ENCODE measurements at regions not wholly inside any gene's neighbourhood (a gene's known extent, or its start where the extent isn't known, plus 50 kb on each side); places are given as distances from the start of the nearest gene placed in this dataset.

DNA sequence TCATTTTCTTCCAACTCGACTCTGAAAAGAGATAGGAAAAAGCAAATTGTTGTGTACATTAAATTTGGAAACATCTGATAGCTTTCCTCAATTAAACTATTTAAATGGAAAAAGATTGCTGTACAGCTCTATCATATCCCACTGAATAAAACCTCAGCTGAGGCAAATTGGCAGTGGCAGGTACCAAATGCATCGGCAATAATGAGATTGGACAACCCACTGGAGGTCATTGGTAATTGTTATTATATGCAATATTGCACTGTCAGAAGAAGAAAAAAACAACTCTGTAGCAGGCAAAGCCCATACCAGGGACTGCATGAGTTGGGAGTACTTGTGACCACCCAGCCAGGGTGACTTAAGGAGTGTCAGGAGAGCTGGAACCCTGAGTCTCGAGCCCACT is 291.6 kb upstream of the SKOR2 start:
- no peak for DNase-seq (ENCODE audit: low spot score)

DNA sequence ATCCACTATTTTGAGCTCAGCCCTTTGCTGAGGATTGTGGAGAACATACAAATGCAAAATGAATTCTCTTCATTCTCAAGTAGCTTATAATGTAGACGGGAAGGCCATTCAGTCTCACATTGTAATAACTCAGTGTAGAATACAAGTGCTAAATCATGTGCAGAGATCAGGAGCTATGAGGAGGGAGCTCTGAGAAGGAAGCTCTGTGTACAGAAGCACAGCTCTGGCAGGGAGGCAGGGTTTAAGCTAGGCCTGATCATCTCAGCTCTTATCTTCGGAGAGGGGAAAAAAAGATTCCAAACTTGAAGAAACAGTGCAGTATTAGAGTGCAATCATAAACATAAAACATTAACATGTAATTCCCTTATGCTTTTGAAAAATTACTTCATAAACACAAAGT is 291.1 kb upstream of the SKOR2 start:
- DNase-seq (ENCODE audit: low spot score), result no peak

DNA sequence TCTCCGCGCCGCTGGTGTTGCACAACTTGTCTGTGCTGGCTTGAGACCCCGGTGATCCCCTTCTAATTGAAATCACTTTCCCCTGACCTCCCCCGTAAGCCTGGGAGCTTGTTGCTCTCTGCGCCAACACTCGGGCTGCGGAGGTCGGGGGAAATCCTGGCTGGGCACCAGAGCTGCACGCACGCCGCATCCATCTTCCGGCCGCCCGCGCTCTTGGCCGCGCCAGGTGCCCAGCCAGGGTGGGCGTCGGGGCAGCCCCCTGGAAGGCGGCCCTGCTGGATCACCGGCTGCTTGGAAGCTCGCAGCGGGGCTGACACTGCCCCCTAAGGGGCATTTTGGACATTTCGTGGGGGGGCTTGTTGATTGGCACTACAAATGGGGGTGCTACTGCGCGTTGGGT is 280.3 kb upstream of the SKOR2 start:
- DNase-seq (ENCODE audit: low spot score), result no peak

DNA sequence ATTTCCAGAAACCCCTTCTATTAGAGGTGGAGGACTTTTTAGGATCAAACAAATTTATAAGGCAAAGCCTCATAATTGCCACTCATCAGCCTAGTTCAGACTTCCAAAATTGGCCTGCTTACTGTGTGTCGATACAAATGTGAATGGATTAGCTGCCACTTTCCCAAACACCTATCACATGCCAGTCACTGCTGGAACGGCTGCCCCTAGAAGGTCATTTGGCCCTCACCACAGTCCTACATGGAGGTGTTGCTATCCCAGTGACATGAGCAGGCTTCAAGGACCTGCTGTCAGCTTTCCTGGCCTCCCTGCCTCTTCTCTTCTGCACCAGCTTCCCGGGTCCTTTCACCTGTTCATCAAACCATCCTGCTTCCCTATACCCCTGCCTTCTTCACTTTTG is 279.2 kb upstream of the SKOR2 start:
- no peak for DNase-seq (ENCODE audit: low spot score)

DNA sequence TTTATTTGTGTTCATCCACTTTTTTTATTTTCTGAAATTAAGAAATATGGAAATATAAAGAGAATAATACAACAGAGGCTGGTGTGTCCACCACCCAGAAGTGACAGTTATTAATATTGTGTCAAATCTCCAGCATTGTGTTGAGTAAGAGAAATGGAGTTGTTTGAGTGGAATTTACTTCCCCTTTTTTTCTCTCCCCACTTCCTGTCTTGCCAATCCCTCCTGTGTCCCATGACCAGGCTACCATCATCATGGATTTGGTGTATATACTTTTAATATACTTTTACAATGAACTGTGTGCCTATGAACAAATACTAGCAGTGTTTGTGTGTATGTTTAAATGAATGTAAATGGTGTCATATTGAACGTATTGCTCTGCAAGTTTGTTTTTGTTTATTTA is 276.9 kb upstream of the SKOR2 start:
- DNase-seq (ENCODE audit: low spot score), result no peak

DNA sequence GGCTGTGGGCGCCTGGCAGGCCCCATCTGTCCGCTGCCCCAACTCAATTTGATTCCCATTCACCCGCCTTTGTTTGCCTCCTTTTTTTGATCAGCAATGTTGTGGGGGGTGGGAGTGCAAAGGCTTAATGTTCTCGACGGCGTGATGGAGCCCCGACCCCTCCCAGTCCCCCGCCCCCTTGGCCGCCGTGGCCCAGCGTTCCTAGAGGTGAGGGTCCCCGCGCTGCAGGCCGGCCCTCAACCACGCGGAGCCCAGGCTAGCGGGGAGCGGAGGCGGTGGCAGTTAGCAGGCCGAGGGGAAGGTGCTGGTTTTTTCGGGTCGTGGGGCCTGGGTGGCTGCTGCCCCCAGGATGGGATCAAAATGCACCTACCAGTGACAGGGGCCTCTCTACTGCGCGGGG is 274.7 kb upstream of the SKOR2 start:
- no peak for DNase-seq (ENCODE audit: low spot score)

DNA sequence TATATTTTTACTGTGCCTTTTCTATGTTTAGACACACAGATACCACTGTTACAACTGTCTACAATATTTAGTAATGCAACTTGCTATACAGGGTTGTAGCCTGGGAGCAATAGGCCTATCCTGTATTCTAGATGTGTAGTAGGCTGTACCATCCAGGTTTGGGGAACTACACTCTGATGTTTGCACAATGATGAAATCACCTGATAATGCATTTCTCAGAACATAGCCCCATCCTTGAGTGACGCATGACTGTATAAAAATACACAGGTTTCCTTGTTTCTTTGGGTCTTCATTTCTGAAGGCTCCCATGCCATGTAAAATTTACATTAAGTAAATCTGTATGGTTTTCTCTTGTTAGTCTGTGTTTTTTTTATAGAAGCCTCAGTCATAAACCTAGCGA is 270.9 kb upstream of the SKOR2 start:
- DNase-seq (ENCODE audit: low spot score), result no peak

DNA sequence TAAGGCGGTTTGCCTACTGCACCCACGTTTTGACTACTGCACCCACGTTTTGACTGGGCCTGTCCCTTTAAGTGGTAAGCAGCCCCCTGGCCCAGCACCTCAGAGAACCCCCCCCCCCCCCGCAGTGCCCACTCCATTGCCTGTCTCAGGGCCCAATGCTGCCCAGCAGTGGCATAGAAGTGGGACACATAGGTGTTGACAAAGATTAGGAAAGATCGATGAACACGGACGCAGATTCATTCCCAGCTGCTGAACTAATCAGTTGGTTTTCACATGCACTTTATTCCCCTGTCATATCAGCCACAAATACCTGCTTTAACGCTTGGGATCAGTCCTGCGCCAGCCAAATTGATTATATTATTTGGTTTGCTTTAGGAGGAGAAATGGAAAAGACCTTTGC is 268.8 kb upstream of the SKOR2 start:
- DNase-seq (ENCODE audit: low spot score), result no peak

DNA sequence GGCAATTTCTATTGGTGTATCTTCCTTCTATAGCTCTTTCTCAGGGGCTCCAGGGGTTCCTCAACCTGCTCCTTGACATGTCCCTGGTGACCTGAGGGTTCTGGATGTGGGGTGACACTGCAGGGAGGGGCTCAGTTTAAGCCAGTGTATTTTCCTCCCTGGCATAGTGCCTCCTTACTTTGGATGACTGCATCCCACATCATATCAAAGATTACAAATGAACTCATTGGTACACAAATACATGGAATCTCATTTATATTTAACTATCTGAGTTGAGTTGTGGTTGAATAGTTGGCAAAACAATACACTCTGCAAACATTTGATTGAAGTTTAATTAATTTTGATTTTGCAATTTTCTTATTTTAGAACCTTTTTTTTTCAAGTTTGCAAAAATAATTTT is 268.2 kb upstream of the SKOR2 start:
- no peak for DNase-seq (ENCODE audit: low spot score)

DNA sequence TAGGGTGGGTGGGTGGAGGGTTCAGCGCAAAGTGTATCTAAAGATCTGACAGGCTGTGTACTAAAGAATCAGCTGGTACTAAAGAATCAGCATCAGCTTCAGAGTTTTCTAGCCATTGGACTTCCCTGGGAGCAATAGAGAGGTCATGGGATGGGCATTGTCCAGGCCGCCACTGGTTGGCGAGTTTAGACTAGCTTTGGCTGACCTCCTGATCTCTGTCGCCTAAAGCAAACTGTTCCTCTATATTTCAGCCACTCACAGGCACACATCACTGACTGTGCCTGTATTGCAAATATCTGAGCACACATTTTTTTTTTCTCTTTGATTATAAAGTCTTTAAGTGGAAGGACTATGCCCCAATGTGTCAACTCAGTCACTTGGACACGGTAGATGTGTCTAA is 267.8 kb upstream of the SKOR2 start:
- DNase-seq (ENCODE audit: low spot score), result no peak

DNA sequence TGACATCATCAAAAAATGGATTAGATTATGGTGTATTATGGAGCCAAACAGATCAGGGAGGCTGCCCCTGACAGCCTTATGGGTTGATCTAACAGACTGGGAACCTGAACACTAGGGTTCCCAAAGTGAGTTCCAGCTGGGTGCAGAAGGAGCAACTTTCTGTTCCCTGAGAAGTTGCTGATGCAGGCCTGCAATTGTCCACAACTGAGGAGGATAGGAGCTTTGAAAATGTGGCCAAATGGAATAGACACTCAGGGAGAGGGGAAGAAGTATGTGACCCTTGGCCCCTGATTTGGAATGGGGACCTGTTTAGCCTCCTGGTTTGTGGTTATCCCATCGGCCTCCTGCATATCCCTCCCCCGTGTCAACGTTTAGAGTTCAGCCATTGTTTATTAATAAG is 262.2 kb upstream of the SKOR2 start:
- no peak for DNase-seq (ENCODE audit: low spot score)

DNA sequence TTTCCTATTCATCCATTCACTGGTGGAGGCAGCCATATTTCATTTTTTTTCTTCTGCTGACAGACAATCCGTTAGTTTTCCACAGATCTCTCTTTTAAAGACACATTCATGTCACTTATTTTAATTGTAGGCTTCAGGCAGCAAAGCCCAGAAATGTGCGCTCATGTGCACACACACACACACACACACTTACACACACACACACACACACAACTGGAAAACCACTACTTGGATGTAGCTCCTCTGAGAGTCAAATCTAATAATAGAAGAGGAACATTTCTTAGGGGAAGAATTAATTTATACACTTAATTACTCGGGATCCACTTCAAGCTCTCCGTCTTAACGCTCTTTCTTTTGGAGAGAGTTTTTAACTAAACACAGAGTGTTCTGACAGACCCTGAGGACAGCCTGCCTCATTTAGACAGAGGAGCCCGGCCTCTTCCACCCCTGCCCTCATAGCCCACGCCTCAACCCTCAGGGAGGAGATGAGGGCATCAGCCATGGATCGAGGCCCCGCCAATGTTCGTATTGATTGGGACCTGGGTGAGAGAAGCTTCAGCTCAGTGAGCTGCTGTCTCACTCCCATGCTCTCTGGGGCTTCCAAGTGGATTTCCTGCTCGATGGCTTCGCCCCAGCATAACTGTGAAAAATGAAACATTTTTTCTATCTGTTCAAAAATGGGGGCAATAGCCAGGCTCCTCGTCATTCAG is 261.4 kb upstream of the SKOR2 start:
- DNase-seq (ENCODE audit: low spot score), result no peak

DNA sequence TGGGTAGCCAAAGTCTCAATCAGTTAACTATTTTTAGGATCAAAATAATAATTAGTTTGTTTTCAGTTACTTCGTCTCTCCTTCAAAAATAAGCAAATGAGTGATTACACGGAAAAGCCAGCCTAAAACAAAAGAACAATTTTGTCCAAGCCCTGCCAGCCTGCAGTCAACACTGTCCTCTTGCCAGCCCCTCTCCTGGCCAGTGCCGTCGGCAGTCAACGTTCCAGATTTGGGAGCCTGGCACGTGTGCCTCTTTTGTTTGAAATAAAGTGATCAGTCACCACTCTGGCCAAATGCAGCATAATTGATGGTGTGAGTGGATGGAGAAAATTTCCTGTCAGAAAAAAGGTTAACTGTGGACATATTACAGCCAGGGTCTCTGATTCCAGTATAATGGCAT is 260.6 kb upstream of the SKOR2 start:
- DNase-seq (ENCODE audit: low spot score), result no peak

DNA sequence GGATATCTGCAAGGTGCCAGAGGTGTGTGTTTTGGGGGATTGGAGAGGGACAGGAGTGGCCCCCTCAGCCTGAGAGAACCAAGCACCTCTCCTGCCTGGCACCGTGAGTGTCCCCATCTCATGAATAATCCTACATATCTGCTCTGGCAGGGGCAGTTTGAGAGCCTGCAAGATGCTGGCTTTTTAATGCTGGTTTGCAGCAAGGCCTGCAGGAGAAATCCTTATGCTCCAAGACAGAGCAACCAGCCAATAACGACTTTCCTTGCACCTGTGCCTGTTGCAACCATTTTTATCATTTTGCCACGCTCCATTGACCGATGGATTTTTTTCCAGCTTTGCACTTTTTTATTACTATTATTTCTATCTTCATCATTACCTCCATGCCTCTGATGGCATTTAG is 259.4 kb upstream of the SKOR2 start:
- no peak for DNase-seq (ENCODE audit: low spot score)

DNA sequence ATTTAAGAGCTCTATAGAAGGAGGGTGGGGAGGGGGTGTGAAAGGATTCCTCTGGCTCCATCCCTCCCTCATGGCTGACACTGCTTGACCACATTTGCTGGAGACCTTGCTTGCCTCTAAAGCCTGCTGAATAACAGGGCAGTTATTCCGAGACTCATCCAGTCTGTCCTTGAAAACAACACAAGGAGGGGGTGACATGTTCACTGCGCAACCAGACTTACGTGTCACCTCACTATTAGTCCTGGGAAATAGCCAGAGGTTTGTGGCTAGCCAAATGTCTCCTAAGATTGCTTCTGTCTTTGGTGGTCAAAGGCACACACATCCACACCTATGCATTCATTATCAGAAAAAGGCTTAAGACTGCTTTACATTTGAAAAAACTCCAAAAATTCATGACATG is 256.2 kb upstream of the SKOR2 start:
- DNase-seq (ENCODE audit: low spot score), result no peak

DNA sequence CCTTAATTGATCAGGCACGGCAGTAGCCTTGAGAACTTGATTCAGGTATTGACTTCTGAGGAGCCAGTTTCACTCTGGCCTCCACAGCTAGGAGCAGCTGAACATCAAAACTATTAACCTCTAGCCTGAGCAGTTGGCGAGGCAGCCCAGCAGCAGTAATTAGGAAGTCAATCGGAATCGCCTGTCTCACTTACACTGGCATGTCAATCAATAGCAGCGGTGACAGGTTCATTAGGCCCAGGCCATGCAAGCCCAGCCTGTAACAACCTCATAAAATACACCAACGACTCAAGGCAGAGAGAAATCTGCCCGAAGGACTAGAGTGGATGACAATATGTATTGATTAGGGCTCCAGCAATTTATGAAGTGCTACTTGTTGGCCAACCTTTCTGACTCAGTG is 255.4 kb upstream of the SKOR2 start:
- no peak for DNase-seq (ENCODE audit: low spot score)

DNA sequence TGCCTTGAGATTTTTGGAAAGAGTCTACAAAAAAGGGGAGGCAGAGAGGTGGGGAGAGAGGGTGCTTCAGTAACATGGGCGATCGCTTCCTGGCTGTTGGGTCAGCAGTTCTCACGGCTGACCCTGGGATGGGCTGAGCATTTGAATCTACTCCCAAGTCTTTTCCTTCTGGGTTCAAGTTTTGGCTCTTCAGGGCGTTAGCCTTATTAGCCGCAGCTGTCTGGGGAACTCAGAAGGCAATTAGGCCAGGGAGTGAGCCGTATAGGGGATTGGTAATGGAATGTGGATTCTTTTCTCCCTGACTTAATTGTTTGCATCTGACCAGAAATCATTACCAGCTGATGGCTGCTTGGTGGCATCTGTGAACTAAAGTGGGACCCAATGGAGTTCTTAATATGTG is 250.5 kb upstream of the SKOR2 start:
- DNase-seq (ENCODE audit: low spot score), result no peak

DNA sequence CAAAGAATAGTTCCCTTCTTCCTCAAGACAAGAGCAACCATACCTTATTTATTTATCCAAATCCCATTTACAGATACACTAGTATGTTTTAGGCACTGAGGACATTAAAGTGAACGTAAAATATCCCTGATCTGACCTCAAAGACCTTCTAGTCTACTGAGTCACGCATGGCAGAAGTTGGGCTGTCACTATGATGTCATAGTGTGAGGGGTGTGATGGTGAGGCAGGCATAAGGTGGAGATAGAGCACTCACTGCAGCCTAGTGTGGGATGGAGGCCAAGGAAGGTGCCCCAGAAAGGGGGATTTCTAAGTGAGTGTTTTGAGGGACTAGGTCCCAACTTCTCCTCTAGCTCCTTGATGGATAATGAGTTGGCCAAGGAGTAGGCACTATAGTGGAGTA is 249.5 kb upstream of the SKOR2 start:
- no peak for DNase-seq (ENCODE audit: low spot score)

DNA sequence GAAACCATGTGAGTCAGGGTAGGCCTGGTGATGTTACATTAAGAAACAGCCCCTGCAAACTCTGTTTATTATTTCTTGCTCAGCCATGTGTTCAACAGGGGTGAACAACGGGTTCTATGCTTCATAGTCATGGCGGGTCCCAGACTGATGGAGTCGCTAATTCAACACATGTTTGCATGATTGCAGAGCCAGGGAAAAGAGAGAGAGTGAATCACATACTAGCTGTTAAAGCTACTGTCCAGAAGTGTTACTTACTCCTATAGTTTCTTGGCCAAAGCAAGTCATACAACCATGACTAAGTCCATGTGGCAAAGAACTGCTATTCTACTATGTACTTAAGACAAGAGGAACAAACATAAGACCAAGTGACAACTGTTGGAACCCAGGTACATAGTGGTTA is 241.2 kb upstream of the SKOR2 start:
- DNase-seq (ENCODE audit: low spot score), result no peak

DNA sequence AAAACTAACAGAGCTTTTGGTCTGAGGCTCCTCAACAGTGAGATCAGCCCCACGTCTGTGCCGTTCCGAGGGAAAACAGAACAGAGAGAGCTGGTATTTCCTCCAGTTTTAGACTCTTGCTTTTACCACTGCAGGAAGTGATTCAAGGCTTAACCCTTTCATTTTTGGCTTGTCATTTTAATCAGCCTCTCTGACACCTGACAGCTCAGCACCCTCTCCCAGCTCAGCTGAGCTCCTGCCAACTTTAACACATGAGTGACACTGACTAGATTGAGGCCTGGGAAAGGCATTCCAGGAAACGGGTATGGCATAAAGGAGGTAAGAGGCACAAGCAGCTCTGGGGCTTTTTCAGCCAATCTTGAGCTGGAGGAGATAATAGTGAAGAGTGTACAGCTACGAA is 239.4 kb upstream of the SKOR2 start:
- DNase-seq (ENCODE audit: low spot score), result no peak

DNA sequence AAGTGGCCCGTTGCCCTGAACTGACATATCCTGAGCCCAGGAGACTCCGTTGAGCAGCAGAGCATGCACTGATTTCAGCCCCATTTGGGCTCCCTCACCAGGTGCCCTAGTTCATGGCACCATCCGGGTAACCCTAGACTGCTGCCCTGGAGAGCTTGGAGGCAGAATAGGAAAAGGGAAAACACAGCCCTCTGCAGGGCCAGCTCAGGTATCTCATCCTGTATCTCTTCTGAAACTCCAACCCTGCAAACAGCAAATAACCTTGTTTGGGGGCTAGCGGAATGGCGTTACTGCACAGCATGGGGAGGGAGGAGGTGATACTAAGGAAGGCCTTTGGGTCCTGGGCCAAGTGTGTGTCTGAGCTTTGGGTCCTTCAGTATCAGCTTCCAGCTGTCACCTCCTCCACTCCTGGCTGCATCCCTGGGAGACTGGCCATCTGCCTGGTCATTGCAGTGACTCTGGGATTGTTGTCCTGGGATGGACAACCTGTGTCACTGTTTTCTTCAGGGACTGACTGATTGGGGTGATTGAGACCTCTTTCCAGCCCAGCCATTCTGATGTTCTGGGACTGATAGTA is 233.8 kb upstream of the SKOR2 start:
- DNase-seq (ENCODE audit: low spot score), result no peak

DNA sequence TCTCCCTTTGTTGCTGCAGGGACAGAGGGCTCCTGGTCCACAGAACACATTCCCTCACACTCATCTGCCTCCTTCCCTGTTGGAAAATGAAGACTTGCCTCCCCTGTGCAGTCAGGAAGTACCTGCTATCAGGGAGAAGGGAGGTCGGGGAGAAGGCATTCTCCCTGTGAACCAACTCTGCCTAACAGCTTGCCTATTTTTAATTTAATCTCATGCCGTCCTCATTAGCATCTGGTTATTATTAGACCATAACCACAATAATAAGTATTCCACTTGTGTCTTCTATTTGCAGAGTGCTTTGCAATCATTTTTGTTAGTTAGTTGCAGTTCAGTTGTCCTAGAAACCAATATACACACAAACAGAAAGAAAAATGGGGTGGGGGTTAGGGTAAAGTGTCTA is 232.6 kb upstream of the SKOR2 start:
- no peak for DNase-seq (ENCODE audit: low spot score)

DNA sequence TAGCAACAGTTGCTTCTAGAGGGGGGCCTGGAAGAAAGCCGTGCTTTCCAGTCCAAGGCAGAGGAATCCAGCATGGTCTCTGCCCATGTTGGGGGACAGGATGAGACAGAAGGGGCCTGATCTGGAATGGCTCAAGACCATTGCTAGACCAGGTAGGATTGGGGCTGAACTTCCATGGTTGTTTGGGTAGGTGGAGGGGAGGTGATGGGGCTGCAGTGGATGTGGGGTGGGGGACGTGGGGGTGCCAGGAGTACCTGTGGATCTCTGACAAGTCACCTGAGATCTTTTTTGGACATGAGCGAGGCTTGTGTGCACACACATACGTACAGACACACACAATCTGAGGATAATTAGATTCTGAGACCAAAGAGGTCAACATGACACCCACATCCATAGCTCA is 228.7 kb upstream of the SKOR2 start:
- DNase-seq (ENCODE audit: low spot score), result no peak

DNA sequence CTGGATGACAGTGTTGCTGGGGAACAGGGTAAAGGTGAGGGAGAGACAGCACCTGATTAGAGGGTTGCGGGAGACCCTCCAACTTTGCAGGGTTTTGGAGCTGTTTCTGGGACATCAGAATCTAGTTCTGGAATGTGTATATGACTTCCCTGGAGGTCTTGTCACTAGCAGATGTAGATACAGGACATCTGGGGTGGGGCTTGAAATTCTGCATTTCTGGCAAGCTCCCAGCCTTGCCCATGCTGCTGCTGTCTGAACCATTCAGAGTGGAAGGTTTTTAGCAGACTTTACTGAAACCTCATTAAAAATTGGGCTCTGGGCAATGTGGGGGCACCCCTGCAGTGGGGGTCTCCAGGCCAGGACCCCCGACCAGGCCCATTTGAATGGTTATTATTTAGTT is 220.3 kb upstream of the SKOR2 start:
- DNase-seq (ENCODE audit: low spot score), result no peak

DNA sequence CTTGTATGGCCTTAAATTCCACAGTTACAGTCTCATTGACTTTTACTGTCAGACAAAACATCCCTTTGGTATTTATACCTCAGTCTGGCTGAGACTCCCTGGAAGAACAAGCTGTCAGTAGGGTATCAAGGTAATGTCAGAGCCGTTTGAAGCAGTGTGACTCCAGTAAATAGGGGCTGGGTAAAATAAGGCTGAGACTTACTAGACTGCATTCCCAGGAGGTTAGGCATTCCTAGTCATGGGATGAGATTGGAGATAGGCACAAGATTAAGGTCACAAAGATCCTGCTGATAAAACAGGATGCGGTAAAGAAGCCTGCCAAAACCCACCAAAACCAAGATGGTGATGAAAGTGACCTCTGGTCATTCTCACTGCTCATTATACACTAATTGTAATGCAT is 219.5 kb upstream of the SKOR2 start:
- DNase-seq (ENCODE audit: low spot score), result no peak
